ENCODE measurements at regions not wholly inside any gene's neighbourhood (a gene's known extent, or its start where the extent isn't known, plus 50 kb on each side); places are given as distances from the start of the nearest gene placed in this dataset.

GRCh38 chr9:129330711-129331492, 152.8 kb upstream of the IER5L start:
- DNase-seq (ENCODE audit: low read depth) = no peak

DNA sequence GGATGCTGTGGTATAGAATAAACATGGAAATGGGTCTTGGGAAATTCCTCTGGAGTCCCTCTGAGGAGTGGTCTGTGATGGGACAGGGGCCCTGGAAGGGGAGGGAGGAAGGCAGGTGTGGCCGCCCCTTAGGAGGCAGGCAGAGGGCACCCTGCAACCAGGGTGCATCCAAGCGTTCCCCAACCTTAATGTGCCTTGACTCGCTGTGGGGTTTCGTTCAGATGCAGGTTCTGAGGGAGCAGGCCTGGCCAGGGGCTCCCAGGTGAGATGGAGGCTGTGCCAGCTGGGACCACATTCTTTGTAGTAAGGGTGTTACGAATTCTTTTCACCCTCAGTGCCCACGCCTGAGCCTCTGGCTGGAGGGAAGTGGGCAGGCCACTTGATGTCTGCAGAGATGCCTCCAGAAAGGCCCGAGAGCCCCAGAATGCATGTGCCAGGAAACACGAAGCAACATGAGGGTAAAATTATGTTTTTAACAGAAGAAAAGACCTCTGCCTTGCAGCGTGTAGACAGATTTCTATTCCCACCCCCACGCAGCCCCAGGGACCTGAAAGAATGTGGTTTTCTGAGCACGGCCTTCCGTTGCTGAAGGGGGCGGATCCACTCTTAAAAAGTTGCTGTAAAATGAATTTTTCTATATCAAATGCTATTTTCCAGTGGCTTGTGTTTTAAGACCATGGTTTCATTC, 150.4 kb upstream of the IER5L start:
- no peak for DNase-seq (ENCODE audit: low read depth)

- no peak for DNase-seq (ENCODE audit: low read depth)
Measured at GRCh38 chr9:129327552-129328328, 149.7 kb upstream of the IER5L start.

- no peak for DNase-seq (ENCODE audit: low read depth)
Measured at GRCh38 chr9:129326061-129327005, 148.3 kb upstream of the IER5L start.

- DNase-seq (ENCODE audit: low read depth) = no peak
Measured at GRCh38 chr9:129324808-129325502, 146.9 kb upstream of the IER5L start.

DNA sequence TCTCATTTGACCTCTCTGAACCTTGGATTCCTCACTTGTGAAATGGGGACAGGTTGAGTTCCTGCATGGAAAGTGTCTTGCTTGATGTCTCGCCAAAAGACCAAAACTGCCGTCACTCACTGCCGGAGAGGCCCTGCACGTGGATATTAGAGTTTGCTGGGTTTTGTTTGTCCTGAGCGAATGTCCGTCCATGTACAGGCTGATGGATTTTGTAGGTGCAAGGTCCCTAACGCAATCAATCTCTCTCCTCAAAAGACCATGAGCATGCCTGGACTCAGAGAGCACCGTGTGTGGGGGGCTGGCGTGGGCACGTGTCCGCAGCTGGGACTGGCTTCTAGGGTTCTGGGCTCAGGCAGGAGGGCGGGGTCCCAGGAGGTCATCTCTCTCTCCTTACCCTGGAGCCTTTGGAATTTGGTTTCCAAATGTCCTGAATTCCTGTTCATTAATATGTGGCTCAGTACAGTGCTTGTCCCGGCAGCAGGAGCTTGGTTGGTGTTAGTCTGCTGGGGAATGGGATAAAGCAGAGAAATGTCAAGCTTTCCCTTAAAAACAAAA, 146.0 kb upstream of the IER5L start:
- no peak for DNase-seq (ENCODE audit: low read depth)

GRCh38 chr9:129323376-129323998, 145.4 kb upstream of the IER5L start:
- no peak for DNase-seq (ENCODE audit: low read depth)

GRCh38 chr9:129322641-129323375, 144.7 kb upstream of the IER5L start:
- DNase-seq (ENCODE audit: low read depth) = no peak

- no peak for DNase-seq (ENCODE audit: low read depth)
Measured at GRCh38 chr9:129322022-129322621, 144.1 kb upstream of the IER5L start.

DNA sequence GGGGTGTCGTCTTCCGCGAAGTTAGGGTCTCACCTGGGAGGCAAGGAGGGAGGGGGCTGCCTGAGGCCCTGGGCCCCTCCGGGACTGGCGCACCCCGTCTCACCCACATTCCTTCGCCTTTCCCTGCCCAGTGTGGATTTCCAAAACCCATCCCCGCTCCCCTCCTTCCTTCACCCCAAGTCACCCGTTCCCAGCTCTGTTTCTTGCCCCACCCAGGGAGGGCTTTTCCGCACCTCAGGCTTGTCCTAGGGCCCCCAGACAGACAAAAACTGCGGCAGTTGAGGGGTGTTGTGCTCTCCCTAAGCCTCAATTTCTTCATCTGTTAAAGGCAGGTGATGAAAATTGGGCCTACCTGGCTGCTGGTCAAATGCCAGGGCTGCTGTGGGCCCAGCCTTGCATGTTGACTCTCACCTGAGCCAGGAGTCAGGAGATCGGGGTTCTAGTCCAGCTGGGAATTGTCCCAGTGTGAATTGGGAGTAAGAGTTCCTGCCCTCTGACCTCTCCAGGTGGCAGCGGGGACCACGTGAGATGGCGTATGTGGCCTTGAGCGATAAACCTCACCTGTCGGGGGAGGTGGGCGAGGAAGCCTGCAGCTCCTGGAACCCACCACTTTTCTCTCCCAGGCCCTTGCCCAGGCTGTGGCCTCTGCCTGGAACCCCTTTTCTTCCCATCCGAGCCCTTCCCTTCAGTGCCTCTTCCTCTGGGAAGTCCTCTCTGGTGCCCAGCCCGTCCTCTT, 143.4 kb upstream of the IER5L start:
- DNase-seq (ENCODE audit: low read depth) = no peak

DNA sequence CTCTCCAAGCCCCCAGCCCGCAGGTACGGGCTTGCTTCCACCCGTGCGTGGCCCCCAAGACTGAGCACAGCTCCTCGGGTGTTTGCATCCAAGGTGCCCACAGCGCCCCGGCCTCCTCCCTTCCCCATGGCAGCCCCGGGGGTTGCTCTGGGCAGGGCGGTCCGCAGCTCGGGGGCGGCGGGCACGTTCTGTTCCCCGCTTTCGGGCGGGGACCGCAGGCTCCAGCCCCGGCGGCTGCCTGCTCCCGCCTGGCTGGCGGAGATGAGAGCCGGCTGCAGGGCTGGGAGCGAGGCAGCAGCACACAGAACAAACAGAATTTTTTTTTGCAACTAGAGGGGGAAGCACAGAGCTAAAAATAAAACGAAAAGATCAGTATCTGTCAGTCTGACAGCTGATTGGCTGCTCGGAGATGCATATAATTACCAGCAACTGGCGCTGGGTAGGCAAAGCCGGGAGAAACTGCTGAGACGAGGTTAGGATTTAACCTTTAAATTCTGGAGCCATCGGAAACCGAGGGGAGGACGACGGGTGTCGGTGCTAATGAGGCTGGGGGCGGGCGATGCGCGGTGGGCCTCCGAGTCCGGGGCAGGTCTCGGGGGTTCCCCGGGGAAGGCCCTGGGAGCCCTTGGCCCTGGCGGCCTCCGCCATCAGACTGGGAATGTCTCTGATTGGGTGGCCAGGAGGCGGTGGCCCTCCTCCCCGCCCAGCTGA, 142.7 kb upstream of the IER5L start:
- peak; percentile 17 for DNase-seq (ENCODE audit: low read depth)

DNA sequence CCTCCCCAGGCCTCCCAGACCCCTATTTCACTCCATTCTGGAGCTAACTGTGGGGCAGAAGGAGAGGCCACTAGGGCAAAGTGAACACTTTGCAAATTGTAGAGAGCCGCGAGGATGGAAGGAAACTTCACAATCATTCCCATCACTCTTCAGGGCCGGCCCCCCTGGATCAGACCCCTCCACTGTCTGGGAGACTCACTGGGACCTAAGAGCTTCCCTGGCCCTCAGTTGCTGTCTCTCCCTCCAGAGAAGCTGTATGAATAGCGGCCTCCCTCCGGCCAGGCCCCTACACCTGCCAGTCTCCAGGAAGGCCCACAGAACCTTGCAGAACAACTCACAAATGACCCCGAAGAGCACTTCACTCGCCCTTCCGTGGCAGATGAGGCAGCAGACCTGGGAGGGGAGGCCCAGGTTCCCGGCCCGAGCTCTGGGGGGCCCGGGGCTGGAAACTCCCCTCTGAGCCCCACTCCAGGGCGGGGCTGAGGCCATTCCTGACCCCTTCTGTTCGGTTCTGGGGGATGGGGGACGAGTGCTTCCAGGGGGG, 141.9 kb upstream of the IER5L start:
- no peak for DNase-seq (ENCODE audit: low read depth)

- DNase-seq (ENCODE audit: low read depth) = no peak
Measured at GRCh38 chr9:129319076-129319937, 141.2 kb upstream of the IER5L start.

DNA sequence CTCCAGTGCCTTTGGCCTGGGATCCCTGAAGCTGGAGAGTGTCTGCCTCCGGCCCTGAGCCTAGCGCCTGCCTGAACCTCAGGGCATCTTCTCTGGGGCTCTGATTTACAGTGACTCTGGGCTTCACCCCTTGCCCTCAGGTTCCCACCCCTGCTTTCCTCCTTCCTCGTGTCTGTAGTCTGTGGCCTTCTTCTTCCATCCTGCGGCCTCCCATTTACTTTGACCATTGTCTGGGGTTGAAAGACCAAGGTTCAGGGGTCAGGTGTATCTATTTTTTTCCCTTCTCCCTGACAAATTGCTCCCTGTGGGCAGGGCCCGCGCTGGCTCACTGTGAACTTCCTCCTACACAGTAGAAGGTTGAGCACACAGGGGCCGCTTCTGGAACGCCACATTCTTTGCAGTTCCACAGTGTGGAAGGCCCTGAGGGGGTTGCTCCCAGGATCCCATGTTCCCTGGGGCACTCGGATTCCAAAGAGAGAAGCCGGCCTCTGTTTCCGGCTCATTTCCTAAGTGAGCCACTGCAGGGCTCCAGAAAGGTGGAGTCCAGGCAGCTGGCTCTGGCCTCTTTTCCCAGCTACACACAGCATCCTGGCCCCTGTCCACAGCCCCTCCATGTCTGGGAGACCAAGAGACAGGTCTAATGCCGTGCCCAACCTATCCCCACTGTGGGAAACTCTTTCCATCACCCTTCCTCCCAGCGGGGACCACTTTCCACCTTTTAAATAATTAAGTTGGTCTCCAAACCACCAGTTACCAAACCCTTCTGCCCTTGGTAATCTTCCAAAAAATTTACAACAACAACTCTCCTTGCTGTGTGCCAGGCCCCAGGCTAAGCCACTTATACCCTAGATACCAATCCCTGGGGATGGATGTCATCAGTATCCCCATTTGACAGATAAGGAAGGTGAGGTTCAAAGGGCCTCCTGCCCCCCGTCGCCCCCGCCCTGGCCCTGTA, 140.3 kb upstream of the IER5L start:
- no peak for DNase-seq (ENCODE audit: low read depth)
